HG03135 (cell line): ENCODE measurements at regions not wholly inside any gene's neighbourhood (a gene's known extent, or its start where the extent isn't known, plus 50 kb on each side); places are given as distances from the start of the nearest gene placed in this dataset.

Experiments used
- ATAC-seq: cut with Tn5 transposase; IDR thresholded peaks from one replicate; pipeline ENCODE4 v1.9.1; 2021; ENCODE audit warnings: mild to moderate bottlenecking, moderate library complexity; ENCODE audit not compliant: unreplicated experiment

DNA sequence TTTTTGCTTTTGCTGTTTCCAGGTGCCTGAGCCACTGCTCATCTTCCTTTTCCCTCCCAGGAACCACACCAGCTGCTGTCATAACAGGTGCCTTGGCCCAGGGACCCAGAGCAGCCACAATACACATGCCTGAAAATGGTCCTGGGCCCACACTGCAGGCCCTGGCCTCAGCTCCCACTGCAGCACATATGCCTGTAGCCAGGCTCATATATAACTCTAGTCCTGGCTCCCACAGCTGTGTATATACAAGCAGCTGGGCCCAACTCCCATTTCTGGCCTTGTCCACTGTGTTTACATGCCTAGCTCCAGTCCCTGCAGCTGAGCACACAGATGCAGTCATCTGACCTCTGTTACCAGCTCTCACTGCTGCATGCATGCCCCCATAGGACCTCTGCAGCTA is 930.5 kb downstream of the ADGRL3 start:
- ATAC-seq: no peak

DNA sequence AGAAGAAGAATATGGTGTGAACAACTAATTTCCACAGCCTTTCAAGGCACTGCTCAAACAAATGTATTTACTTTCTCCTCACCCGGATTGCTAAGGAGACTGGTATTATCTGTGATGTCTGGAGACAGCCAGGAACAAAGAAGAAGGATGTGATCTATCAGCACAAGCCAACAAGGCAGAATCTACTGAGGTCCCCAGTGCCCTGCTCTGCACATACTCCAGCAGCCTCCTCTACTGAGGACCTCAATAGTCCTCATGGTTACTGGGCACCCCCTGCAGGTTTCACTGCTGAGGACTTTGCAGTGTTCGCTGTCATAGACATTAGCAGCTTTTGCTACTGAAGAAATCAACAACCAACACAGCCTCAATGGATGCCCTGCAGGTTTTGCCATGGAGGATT is 930.1 kb downstream of the ADGRL3 start:
- no peak for ATAC-seq
